Fibroblast of lung (primary cell): ENCODE measurements at regions not wholly inside any gene's neighbourhood (a gene's known extent, or its start where the extent isn't known, plus 50 kb on each side); places are given as distances from the start of the nearest gene placed in this dataset.

Experiments
- DNase-seq, 2 donors: peaks; one replicate each; pipeline versions ENCODE4 v3.0.0 to v3.0.0-alpha.2; 2010; ENCODE audit warnings: low read depth in 2 of 2
- H2AFZ ChIP-seq: 2 replicates; pipeline ENCODE4 v1.5.1; 2012; ENCODE audit warnings: low read length, control low read depth, inconsistent platforms
- H3K27ac ChIP-seq: 2 replicates; pipeline ENCODE4 v1.5.1; 2011; ENCODE audit warnings: low read length, control low read depth; ENCODE audit not compliant: insufficient read depth
- H3K27me3 ChIP-seq: 2 replicates; pipeline ENCODE4 v1.5.1; 2011; ENCODE audit warnings: mild to moderate bottlenecking, low read length; ENCODE audit not compliant: control insufficient read depth, insufficient read depth
- H3K36me3 ChIP-seq: 2 replicates; pipeline ENCODE4 v1.5.1; 2011; ENCODE audit warnings: low read length; ENCODE audit not compliant: control insufficient read depth, insufficient read depth
- H3K4me1 ChIP-seq: 2 replicates; pipeline ENCODE4 v1.5.1; 2011; ENCODE audit warnings: low read length; ENCODE audit not compliant: control insufficient read depth, insufficient read depth; ENCODE audit errors: extremely low read depth
- H3K4me2 ChIP-seq: 2 replicates; pipeline ENCODE4 v1.5.1; 2011; ENCODE audit warnings: low read length, control low read depth; ENCODE audit not compliant: insufficient read depth; ENCODE audit errors: extremely low read depth
- H3K4me3 ChIP-seq, 4 experiments: fragments of 200-600 bp in 1 of 4; sonication (generic) in 1 of 4; replicated peaks in 1 of 4; 2 replicates each; pipeline ENCODE4 v1.5.1; 2011 to 2016; ENCODE audit warnings: low read length in 4 of 4, low read depth in 3 of 4, mild to moderate bottlenecking in 3 of 4, control low read depth in 2 of 4, inconsistent platforms in 1 of 4, mixed read lengths in 1 of 4; ENCODE audit not compliant: insufficient read depth in 1 of 4; ENCODE audit errors: control extremely low read depth in 1 of 4
- H3K79me2 ChIP-seq: 2 replicates; pipeline ENCODE4 v1.5.1; 2012; ENCODE audit warnings: mild to moderate bottlenecking, low read length, inconsistent platforms; ENCODE audit not compliant: control insufficient read depth, insufficient read depth
- H3K9ac ChIP-seq: 2 replicates; pipeline ENCODE4 v1.5.1; 2011; ENCODE audit warnings: mild to moderate bottlenecking, low read length, control low read depth; ENCODE audit not compliant: insufficient read depth
- H3K9me3 ChIP-seq: 2 replicates; pipeline ENCODE4 v1.5.1; 2012; ENCODE audit warnings: low read depth, low read length; ENCODE audit not compliant: control insufficient read depth, insufficient read depth
- H4K20me1 ChIP-seq: 2 replicates; pipeline ENCODE4 v1.5.1; 2011; ENCODE audit warnings: low read length; ENCODE audit not compliant: control insufficient read depth, insufficient read depth; ENCODE audit errors: extremely low read depth
- EZH2 ChIP-seq: IDR thresholded peaks from 2 replicates; pipeline ENCODE4 v1.5.1; 2012; ENCODE audit warnings: low read length, control low read depth, mild to moderate bottlenecking; ENCODE audit errors: missing control alignments
- TF ChIP-seq, protein P1 (sequence below), 2 donors: IDR thresholded peaks in 1 of 2; conservative IDR thresholded peaks in 1 of 2; 1 replicate in 1 of 2; 2 replicates in 1 of 2; pipeline ENCODE4 v1.5.1; 2011 to 2012; ENCODE audit warnings: low read length in 2 of 2, control low read depth in 1 of 2, inconsistent platforms in 1 of 2, low read depth in 1 of 2, mild to moderate bottlenecking in 1 of 2

DNA sequence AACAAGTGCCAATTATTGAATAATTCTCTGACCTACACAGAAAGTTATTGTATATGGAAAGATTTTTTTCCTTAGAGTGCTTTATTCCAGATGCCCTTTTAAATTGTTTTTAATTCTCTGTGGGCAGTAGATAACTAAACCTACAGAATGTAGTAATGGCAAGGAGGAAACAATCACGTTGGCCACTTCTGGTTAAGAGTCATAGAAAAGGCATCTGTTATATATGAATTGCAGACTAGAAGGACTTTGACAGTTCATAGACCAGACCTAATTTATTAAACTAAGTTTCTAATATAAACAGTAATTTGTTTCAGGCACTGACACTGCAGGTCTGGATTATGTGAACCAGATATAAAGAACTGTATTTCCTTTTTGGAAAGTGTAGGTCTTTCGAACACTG lies 607.5 kb downstream of the PLCL1 start:
- Histone ChIP-seq H2AFZ (no peak overlapping the region), H3K4me2 (no peak overlapping the region), H3K4me1 (no peaks in the 10 kb centered on the region), H4K20me1 (no peaks in the 10 kb centered on the region), H3K4me3 (no peak overlapping the region), H3K9ac (no peak overlapping the region), H3K27me3 (no peaks in the 10 kb centered on the region), H3K27ac (no peak overlapping the region), H3K9me3 (no peaks in the 10 kb centered on the region), H3K36me3 (no peaks in the 10 kb centered on the region), H3K79me2 (no peaks in the 10 kb centered on the region)
- TF ChIP-seq EZH2 = no peak
- TF ChIP-seq, protein P1, sequence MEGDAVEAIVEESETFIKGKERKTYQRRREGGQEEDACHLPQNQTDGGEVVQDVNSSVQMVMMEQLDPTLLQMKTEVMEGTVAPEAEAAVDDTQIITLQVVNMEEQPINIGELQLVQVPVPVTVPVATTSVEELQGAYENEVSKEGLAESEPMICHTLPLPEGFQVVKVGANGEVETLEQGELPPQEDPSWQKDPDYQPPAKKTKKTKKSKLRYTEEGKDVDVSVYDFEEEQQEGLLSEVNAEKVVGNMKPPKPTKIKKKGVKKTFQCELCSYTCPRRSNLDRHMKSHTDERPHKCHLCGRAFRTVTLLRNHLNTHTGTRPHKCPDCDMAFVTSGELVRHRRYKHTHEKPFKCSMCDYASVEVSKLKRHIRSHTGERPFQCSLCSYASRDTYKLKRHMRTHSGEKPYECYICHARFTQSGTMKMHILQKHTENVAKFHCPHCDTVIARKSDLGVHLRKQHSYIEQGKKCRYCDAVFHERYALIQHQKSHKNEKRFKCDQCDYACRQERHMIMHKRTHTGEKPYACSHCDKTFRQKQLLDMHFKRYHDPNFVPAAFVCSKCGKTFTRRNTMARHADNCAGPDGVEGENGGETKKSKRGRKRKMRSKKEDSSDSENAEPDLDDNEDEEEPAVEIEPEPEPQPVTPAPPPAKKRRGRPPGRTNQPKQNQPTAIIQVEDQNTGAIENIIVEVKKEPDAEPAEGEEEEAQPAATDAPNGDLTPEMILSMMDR (conservative IDR thresholded peaks at IDR 0.05 in 1 of 2, IDR thresholded peaks at IDR 0.05 in 1 of 2; ENCODE audit: low read depth in 1 of 2, low read length in 2 of 2) = no peak
- DNase-seq = peak in 1 of 2 donors; percentile 7

DNA sequence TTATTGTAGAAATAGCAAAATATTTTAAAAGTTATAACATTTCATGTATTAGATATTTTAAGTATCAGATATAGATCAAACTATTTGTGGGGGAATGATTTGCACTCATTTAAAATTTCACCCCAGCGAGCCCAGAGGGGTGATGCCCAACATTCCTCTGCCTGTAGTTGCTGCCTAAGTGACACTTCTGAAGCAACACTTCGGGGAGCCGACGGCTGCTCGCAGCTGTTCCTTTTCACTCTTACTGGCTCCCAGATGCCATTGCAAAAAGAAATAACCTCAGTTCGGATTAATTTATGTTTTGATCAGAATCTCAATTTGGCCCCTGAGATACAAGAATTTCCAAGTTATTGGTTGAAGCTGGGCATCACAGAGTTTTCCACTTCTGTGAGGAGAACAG lies 603.8 kb downstream of the PLCL1 start:
- Histone ChIP-seq H3K9me3 (no peaks in the 10 kb centered on the region), H3K27me3 (no peaks in the 10 kb centered on the region), H3K27ac (no peak overlapping the region), H3K36me3 (no peaks in the 10 kb centered on the region), H3K9ac (no peak overlapping the region), H3K79me2 (no peaks in the 10 kb centered on the region), H4K20me1 (no peaks in the 10 kb centered on the region), H2AFZ (no peak overlapping the region), H3K4me2 (peak overlapping the region; percentile 4), H3K4me3 (peak overlapping the region in 1 of 4 experiments; percentile 28), H3K4me1 (no peaks in the 10 kb centered on the region)
- DNase-seq = peak in 1 of 2 donors; percentile 31
- TF ChIP-seq, protein P1 (conservative IDR thresholded peaks at IDR 0.05 in 1 of 2, IDR thresholded peaks at IDR 0.05 in 1 of 2; ENCODE audit: low read depth in 1 of 2, low read length in 2 of 2) = no peak
- TF ChIP-seq EZH2 = no peak

DNA sequence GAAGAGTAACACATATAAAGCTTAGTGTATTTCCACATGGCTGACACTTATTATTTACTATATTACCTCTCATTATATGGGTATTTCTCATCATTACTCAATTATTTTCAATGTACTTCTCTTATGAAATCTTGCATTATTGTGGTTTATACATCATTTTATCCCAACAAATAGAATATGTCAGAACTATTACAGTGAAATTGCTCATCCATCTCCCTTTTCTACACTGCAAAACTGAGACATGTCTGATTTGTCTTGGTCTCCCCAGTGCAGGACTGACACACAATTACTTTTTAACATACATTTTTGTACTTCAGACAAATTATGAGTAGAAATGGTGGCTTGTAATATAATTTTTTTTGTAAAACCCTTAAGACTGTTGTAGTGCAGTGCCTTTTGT lies 600.9 kb downstream of the PLCL1 start:
- H3K27me3 ChIP-seq = no peaks in the 10 kb centered on the region
- H3K9me3 ChIP-seq = no peaks in the 10 kb centered on the region
- H3K4me1 ChIP-seq = no peaks in the 10 kb centered on the region

More for the DNA sequence above, 600.9 kb downstream of the PLCL1 start:
- Histone ChIP-seq H3K79me2 (no peaks in the 10 kb centered on the region), H2AFZ (no peak overlapping the region), H3K27ac (no peak overlapping the region), H3K36me3 (no peaks in the 10 kb centered on the region), H3K4me3 (no peak overlapping the region), H3K9ac (no peak overlapping the region), H3K4me2 (no peak overlapping the region), H4K20me1 (peaks cover 1% of the 10 kb centered on the region)
- no peak for DNase-seq
- no peak for TF ChIP-seq EZH2
- TF ChIP-seq, protein P1 (conservative IDR thresholded peaks at IDR 0.05 in 1 of 2, IDR thresholded peaks at IDR 0.05 in 1 of 2; ENCODE audit: low read depth in 1 of 2, low read length in 2 of 2) = no peak
